HUES64 (cell line): ENCODE measurements at regions not wholly inside any gene's neighbourhood (a gene's known extent, or its start where the extent isn't known, plus 50 kb on each side); places are given as distances from the start of the nearest gene placed in this dataset.

ENCODE experiments used
- H3K27ac ChIP-seq: 2 replicates; pipeline ENCODE4 v1.7.0; 2013; ENCODE audit warnings: low read depth, low read length, inconsistent platforms
- H3K27me3 ChIP-seq: 2 replicates; pipeline ENCODE4 v1.6.1; 2013; ENCODE audit warnings: mild to moderate bottlenecking, low read length; ENCODE audit not compliant: insufficient read depth
- H3K36me3 ChIP-seq: 2 replicates; pipeline ENCODE4 v1.6.1; 2013; ENCODE audit warnings: mild to moderate bottlenecking, low read length; ENCODE audit not compliant: insufficient read depth
- H3K4me1 ChIP-seq: 2 replicates; pipeline ENCODE4 v1.6.1; 2013; ENCODE audit warnings: mild to moderate bottlenecking, low read length, moderate library complexity; ENCODE audit not compliant: insufficient read depth
- H3K4me3 ChIP-seq: 2 replicates; pipeline ENCODE4 v1.5.1; 2013; ENCODE audit warnings: mild to moderate bottlenecking, low read length, moderate library complexity
- H3K9ac ChIP-seq: 2 replicates; pipeline ENCODE4 v1.6.1; 2013; ENCODE audit warnings: mild to moderate bottlenecking, low read depth, low read length
- H3K9me3 ChIP-seq: 2 replicates; pipeline ENCODE4 v1.6.1; 2013; ENCODE audit warnings: low read depth, low read length; ENCODE audit not compliant: insufficient read depth
- WGBS: fragments of 150-250, 120-280 bp; methylation state at CpG from one replicate; pipeline ENCODE4 v1.1.7; 2013; ENCODE audit warnings: missing lambda C conversion rate; 5-methylcytosine and 5-hydroxymethylcytosine counted together

DNA sequence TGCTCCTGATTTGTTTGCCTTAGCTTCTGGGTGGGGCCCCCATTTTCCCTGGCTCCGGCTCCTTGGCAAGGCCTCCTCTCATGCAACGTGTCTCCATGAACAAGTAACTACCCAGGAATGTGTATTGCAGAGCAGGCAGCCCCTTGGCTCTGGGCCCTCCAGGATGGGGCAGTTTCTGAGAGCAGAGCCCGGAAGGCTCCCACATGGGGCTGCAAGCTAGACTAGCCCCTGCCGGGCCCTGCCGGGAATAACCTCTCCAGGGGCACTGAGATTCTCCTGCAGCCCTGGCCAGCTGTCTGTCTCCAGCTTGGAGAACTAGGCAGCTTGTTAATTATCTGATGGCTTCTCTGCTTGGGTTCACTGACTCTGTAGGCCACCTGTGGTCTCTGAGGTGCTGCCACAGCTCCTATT, 184.0 kb upstream of the INHBA start:
- Histone ChIP-seq H3K4me3 (no peak overlapping the region), H3K9me3 (no peaks in the 10 kb centered on the region), H3K4me1 (peaks cover 6% of the 10 kb centered on the region; the same call in 1 of the 2 replicates), H3K9ac (no peak overlapping the region), H3K27me3 (no peaks in the 10 kb centered on the region), H3K27ac (no peak overlapping the region), H3K36me3 (no peaks in the 10 kb centered on the region)
- 66% methylated on average over 5 of the region's 5 CpGs for WGBS

DNA sequence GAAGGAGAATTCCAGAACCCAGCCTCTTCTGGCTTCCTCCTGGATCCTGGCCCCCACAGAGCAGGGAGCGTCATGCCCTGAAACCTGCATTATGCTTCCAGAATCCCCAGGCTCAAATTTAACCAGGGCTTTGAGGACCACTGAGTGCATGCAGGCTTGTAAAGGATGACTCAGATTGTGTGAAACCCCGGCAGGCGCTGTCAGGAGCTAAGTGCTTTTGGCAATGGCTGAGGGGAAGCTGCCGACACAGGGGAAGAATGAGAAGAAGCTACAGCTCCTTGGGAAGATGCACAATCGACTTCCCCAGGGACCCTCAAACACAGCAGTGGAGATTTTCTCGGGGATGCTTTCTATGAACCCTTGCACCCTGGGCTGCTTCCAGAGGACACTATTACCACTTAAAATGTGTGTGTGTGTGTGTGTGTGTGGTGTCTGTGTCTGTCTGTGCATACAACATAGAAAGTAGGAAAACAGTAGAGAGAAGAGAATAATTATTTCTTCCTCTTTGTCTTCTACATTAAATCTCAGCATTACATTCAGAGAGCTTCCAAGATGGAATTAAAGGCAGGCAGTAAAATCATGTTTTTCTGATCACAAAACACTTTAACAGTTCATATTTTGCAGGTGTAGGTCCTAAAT, 183.5 kb upstream of the INHBA start:
- no peak overlapping the region for H3K27ac ChIP-seq
- no peaks in the 10 kb centered on the region for H3K36me3 ChIP-seq
- H3K4me1 ChIP-seq = peaks cover 6% of the 10 kb centered on the region; the same call in 1 of the 2 replicates
- no peaks in the 10 kb centered on the region for H3K9me3 ChIP-seq
- H3K9ac ChIP-seq = no peak overlapping the region
- 60% methylated on average over 6 of the region's 6 CpGs for WGBS
- no peaks in the 10 kb centered on the region for H3K27me3 ChIP-seq
- no peak overlapping the region for H3K4me3 ChIP-seq

GRCh38 chr7:41885748-41886147, 182.9 kb upstream of the INHBA start:
- H3K36me3 ChIP-seq = no peaks in the 10 kb centered on the region
- H3K4me1 ChIP-seq = peaks cover 6% of the 10 kb centered on the region; the same call in 1 of the 2 replicates
- no peak overlapping the region for H3K27ac ChIP-seq
- H3K4me3 ChIP-seq = no peak overlapping the region
- WGBS = 80% methylated on average over 6 of the region's 6 CpGs
- H3K9me3 ChIP-seq = no peaks in the 10 kb centered on the region
- no peaks in the 10 kb centered on the region for H3K27me3 ChIP-seq
- no peak overlapping the region for H3K9ac ChIP-seq

DNA sequence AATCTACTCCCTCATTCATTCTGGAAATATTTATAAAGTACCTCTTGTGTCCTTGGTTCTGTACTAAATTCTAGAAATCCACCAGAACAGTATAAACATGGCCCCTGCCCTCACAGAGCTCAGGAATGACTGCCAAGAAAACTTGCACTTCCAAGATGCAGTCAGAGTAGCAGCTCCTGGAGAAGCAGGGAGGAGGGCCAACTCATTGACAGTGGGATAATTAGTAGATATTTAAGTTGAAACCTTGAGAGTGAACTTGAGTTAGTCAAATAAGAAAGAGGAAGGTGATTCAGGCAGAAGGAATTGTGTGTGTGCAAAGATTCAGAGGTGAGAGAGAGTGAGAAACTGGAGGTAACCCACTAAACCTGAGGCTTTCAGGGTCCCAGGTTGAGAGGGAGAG, 182.2 kb upstream of the INHBA start:
- no peaks in the 10 kb centered on the region for H3K27me3 ChIP-seq
- H3K4me3 ChIP-seq = no peak overlapping the region
- H3K9ac ChIP-seq = no peak overlapping the region
- peaks cover 6% of the 10 kb centered on the region; the same call in 1 of the 2 replicates for H3K4me1 ChIP-seq
- H3K36me3 ChIP-seq = no peaks in the 10 kb centered on the region
- H3K9me3 ChIP-seq = no peaks in the 10 kb centered on the region
- no peak overlapping the region for H3K27ac ChIP-seq

GRCh38 chr7:41882745-41883420, 180.0 kb upstream of the INHBA start:
- Histone ChIP-seq H3K27me3 (no peaks in the 10 kb centered on the region), H3K36me3 (no peaks in the 10 kb centered on the region), H3K27ac (no peak overlapping the region), H3K9ac (no peak overlapping the region), H3K9me3 (no peaks in the 10 kb centered on the region), H3K4me1 (peaks cover 6% of the 10 kb centered on the region; the same call in 1 of the 2 replicates), H3K4me3 (no peak overlapping the region)
- 94% methylated on average over 16 of the region's 16 CpGs for WGBS

GRCh38 chr7:41882256-41882655, 179.4 kb upstream of the INHBA start:
- H3K9me3 ChIP-seq = no peaks in the 10 kb centered on the region
- peaks cover 5% of the 10 kb centered on the region; the same call in 1 of the 2 replicates for H3K4me1 ChIP-seq
- 90% methylated on average over 5 of the region's 5 CpGs for WGBS
- H3K4me3 ChIP-seq = no peak overlapping the region
- no peak overlapping the region for H3K27ac ChIP-seq
- H3K27me3 ChIP-seq = no peaks in the 10 kb centered on the region
- no peak overlapping the region for H3K9ac ChIP-seq
- no peaks in the 10 kb centered on the region for H3K36me3 ChIP-seq

- Histone ChIP-seq H3K27ac (no peak overlapping the region), H3K36me3 (no peaks in the 10 kb centered on the region), H3K9ac (no peak overlapping the region), H3K4me1 (no peaks in the 10 kb centered on the region), H3K9me3 (no peaks in the 10 kb centered on the region), H3K4me3 (no peak overlapping the region), H3K27me3 (no peaks in the 10 kb centered on the region)
- WGBS = 95% methylated on average over 13 of the region's 13 CpGs
These were observed 178.6 kb upstream of the INHBA start for GRCh38 chr7:41881331-41882130.

- Histone ChIP-seq H3K4me3 (no peak overlapping the region), H3K9ac (no peak overlapping the region), H3K36me3 (no peaks in the 10 kb centered on the region), H3K27me3 (no peaks in the 10 kb centered on the region), H3K27ac (no peak overlapping the region), H3K4me1 (no peaks in the 10 kb centered on the region), H3K9me3 (no peaks in the 10 kb centered on the region)
- 87% methylated on average over 3 of the region's 3 CpGs for WGBS
These were observed 177.2 kb upstream of the INHBA start for GRCh38 chr7:41880107-41880506.

GRCh38 chr7:41879403-41879802, 176.5 kb upstream of the INHBA start:
- Histone ChIP-seq H3K27ac (no peak overlapping the region), H3K4me3 (no peak overlapping the region), H3K27me3 (no peaks in the 10 kb centered on the region), H3K9ac (no peak overlapping the region), H3K4me1 (no peaks in the 10 kb centered on the region), H3K9me3 (no peaks in the 10 kb centered on the region), H3K36me3 (no peaks in the 10 kb centered on the region)
- 100% methylated on average over 2 of the region's 5 CpGs for WGBS

DNA sequence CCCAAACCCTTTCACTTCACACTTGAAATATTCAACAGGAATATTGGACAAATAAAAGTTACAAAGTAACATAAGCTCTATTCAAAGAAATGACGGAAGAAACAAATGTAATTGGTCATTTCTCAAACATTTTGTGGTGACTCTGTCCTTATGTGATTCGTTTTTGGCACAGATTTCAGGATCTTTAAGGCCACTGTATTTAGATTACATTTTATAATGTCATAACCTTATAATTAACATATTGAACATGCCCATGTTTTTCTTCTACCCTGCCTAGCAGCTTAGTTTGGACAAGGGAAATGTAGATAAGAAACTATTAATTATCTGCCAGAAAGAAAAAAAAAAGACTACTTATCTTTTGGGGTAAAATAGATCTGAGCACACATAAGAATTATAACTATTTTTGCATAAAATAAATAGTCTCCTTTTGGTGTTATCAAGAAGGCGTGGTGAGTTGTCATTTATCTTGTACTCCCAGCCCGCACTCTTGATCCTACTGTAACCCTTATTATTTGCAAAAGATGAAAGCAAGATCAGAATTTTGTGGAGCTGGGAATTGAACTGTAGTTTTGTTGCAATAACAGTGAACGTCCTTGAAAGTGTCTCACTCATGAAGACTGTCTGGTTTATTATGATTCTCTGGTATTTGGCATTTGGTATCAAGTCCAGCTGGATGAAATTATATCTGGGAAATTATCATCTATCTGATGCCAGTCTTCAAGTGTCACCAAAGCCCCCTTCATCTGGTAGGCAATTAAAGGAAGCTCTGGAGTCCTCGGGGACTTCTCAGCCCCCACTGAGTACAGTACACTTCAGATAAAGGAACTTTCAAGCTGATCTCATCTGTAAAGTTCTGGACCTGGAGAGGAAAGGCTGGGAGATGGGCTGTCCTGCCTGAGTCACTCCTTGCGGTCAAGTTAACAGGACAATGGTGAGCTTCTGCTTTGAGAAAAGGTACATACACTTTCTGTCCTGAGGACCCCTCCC, 175.7 kb upstream of the INHBA start:
- H3K27me3 ChIP-seq = no peaks in the 10 kb centered on the region
- H3K4me3 ChIP-seq = no peak overlapping the region
- 87% methylated on average over 6 of the region's 7 CpGs for WGBS
- no peaks in the 10 kb centered on the region for H3K4me1 ChIP-seq
- H3K27ac ChIP-seq = no peak overlapping the region
- H3K9ac ChIP-seq = no peak overlapping the region
- no peaks in the 10 kb centered on the region for H3K9me3 ChIP-seq
- no peaks in the 10 kb centered on the region for H3K36me3 ChIP-seq
